Fibroblast of the conjunctiva (primary cell): ENCODE measurements at regions not wholly inside any gene's neighbourhood (a gene's known extent, or its start where the extent isn't known, plus 50 kb on each side); places are given as distances from the start of the nearest gene placed in this dataset.

ENCODE experiments used
- DNase-seq: peaks from one replicate; pipeline ENCODE4 v3.0.0-alpha.2; 2010; ENCODE audit warnings: low read depth

DNA sequence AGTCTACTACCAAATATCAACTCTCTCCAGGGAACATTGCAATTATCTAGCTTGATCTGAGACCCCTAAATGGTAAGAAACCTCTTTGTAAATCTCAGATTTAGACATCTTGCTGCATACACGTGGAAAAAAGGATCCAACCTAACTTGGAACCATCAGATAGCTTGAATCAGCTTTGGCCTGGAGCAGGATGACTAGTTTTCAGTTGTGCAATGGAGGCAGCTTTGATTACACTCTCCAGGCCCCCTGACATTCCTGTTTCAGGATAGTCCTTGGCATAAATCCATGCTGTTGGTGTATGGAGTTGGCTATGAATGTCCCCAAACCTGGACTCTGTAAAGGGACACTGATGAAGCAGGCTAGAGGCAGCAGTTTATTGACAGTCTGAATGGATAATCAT lies 1061.9 kb upstream of the TENM3 start:
- DNase-seq, result no peak

- DNase-seq, result no peak
Measured at GRCh38 chr4:181189751-181190150, 1053.5 kb upstream of the TENM3 start.

GRCh38 chr4:181193131-181193930 lies 1049.9 kb upstream of the TENM3 start:
- no peak for DNase-seq

DNA sequence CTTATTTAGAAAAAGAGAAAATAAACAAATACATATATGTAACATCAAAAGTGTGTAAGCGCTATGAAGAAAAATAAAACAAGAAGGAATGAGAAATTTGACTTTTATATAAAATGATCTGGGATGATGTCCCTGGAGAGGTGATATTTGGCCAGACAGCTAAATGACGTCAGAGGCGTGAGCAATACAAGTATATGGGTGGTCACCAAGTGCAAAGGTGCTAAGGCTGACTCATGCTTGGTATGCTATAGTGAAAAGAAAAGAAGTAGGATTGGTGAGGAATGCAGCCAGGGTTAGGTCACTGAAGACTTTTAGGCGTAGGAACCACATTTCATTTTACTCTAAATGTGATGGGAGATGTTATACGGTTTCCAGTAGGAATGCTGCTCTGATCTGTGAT lies 1049.1 kb upstream of the TENM3 start:
- DNase-seq, result no peak

DNA sequence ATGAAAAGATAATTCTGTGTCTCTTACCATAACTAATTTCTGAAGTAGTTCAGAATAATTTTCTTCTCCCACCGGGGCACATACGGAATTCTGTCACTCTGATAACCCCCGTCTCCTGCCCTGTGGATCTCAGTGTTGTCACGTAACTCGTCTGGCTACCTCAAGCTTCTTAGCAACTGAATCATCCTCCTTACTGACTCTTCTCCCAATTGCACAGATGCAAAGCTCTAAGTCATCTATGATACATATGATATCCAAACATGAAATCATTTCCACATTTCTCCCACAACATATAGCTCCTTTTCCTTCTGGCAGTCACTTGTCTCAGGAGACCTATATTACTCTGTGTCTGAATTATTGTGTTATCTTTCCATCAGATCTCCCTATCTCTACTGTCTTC lies 1043.1 kb upstream of the TENM3 start:
- DNase-seq, result no peak

GRCh38 chr4:181202240-181202639 lies 1041.0 kb upstream of the TENM3 start:
- no peak for DNase-seq

DNA sequence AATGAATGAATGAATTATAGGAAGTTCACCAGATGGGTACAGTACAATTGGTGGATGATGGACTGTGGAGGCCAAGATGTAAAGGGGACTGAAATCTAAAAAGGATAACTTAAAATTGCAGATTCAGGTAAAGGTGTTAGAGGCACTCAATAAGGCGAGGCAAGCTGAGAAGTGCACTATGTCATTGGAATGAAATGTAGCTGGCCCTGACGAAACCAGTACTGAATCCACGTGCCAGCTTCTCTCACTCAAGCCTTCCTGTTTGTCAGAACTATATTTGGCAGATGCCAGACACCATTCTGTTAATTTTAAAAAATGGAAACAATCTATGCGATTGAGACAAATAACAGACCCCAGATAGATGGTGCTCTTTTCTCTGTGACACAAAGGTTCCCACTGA lies 1039.1 kb upstream of the TENM3 start:
- no peak for DNase-seq

DNA sequence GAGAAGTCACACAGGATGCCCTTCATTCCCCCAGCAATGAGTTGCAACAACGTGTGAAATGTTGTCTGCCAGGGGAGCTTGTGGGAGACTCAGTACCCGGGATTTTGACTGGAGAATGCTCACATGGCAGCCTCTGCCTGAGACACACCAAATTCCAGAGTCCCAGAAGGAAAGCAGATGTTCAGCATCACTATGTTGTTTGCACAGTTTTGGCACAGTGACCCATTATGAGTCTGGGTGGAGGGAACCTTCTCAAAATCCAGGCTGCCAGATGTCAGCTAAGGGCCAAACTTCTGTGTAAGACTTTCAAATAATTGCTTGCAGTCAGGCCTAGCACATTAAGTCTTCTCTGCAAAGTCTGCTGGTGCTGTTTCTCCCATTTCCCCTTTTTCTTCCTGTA lies 1029.7 kb upstream of the TENM3 start:
- no peak for DNase-seq

GRCh38 chr4:181216501-181216900 lies 1026.7 kb upstream of the TENM3 start:
- DNase-seq, result no peak

DNA sequence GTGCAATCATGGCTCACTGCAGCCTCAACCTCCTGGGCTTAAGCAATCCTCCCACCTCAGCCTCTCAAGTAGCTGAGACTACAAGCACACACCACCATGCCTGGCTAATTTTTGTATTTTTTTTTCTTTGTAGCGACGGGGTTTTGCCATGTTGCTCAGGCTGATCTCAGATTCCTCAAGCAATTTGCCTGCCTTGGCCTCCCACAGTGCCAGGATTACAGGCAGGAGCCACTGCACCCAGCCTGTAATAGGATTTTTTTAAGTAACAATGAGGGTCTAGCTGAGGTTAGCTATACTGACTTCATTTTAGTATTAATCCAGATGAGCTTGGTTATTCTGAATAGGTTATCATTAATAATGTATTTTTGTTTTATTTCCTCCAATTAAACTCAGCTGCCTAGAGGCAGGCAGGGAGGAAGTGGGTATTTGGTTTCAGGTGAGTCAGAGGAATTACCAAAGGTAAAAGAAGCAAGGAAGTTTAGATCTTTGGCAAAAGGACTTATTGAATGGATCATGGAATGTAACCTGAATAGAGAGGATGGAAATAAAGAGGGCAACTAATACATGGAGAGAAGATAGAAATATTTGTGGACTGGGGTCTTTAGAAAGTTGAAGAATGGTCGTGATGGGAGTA lies 1023.3 kb upstream of the TENM3 start:
- no peak for DNase-seq

- no peak for DNase-seq
Measured at GRCh38 chr4:181224852-181225251, 1018.4 kb upstream of the TENM3 start.

DNA sequence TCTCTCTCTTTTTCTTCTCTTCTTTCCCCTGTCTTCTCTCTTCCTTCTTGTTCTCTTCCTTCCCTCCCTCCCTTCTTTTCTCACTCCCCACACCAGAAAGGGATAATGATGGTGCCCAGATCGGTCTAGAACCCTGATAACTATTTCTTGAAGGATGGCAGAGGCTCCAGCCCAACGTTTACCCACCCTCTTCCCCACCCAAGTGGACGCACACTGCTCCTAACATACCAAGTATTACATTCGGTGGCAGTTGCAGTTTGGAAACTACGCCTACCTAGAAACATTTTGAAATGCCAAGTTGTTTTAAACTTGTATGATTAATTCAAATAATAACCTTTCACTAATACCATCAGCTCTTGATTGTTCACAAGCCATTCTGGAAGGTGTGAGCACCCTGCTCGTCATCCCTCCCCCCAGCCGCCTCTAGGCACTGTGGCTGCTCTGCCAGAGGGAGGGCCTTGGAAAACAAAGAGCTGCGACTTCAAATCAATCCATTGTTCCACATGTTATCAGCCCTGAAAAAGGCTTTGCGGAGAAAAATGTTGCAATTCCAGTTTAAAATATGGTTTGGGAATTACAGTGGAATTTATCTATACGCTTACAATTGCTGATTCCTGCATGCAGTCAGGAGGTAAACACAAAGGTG lies 1017.5 kb upstream of the TENM3 start:
- no peak for DNase-seq

DNA sequence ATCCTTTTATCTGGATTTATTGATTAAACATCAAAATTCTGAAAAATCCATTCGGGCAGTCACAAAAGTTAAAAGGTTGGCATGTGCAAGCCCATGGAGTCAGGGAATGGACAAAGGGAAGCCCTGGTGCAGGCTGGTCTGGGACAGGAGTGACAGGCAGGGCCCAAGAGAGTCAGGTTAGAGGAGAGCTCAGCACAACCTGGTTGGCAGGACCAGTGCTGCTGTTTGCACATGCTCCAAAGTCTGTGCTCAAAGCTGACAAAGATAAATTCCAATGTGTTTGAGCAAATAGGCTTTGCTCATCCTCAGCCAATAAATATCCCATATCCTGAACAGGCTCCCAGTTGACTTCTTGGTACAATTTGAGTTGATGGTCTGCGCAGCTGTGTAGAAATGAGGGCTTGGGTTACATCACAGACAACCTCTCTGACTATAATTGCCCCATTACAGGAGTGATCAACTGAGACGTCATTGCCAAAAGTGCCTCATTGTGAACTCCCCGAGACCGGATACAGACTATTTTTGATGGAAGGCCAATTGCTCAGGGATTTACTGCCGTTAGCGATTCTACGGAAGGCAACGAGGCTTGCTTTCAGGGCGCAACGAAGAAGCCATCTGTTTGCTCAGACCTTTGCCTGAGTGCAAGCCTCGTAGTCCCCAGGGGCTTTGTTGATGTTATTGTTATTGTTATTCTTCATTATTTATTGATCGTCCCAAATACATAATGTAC lies 1008.1 kb upstream of the TENM3 start:
- DNase-seq, result no peak

DNA sequence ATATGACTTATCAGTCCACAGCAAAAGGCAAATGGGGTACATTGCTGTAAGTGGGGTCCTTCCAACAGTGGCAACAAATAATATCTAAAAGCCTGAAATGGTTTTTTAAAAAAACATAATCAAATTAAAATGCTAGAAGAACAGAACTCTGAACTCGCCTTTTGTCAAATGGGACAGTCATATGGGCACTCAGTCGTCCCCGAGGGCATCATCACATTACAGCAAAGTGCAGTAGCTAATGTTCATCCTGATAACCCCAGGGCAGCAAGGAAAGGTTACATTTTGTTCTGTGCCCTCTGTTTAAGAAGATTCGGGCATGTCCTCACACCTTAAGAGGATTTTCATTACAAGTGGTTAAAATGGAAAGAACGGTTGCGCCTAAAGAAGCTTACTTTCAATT lies 997.9 kb upstream of the TENM3 start:
- DNase-seq, result no peak

DNA sequence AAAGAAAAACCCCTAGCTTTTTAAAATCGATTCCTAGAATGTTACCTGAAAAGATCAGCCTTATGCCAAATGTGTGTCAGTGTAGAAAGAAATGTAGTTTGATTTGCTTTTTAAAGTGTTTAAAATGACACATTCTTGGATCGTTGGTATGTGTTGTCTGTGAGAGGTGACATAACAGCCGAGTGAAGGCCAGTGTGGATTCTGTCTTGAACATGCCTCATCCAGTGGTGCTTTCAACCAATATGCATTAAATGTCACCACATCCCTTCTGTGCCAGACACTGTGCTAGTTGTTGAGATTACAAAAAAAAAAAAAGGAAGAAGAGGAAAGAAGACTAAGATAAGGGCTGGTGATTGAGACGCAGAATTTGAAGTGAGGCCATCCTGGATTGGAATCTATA lies 994.2 kb upstream of the TENM3 start:
- no peak for DNase-seq

DNA sequence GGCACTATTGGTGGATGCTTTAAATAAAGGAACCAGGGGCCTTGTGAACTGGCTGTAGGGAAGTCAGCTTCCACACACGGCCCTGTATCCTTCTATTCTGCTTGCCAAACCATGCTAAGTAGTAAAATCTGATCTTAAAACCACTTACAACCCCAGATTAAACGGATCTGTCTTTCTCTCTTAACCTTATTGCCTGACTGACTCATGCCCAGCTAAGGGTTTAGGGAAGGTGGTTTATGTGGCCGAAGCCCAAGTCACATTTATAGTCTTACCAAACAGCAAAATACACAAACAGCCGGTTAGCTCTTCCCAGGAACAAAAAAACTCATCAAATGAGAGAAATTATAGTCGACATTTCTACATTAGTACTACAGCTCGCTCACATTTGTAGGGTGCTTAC lies 988.4 kb upstream of the TENM3 start:
- DNase-seq, result no peak

DNA sequence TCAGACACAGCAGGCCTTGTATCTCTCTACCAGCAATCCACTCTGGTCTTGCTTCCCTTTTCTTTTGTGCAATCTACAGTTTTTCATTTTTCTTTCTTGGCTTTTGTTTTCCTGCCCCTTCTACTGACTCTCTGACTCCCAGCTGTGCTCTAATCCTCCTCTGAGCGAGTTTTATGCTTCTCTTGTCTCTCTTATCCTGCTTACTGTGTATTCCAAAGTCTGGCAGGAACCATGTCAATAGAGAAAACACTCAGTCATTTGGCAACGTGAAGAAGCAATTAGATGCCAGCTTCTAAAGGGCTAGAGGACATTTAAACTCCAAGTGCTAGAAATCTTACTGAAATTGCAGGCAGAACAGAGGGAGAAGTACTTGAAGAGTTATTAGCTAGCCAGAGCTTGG lies 984.6 kb upstream of the TENM3 start:
- no peak for DNase-seq

- DNase-seq, result no peak
Measured at GRCh38 chr4:181259081-181259709, 984.0 kb upstream of the TENM3 start.

DNA sequence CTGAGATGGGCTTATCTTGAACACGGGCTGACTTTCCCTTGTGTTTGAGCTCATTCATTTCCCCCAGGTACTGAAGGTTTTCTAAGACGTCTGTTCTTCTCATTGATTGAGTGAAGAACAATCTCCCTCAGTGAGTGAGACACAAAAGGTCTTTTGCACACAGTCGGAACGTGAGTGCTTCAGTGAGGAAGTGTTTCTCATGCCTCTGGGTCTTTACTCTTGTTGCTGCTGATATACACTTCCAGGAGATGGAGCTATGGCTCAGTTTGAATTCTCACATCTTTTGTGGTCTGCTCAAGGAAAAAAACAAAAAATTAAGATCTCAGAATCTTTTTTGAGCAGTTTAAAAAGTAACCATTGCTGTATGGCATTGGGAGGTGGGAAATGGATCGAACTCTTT lies 981.9 kb upstream of the TENM3 start:
- no peak for DNase-seq

GRCh38 chr4:181264893-181265292 lies 978.3 kb upstream of the TENM3 start:
- DNase-seq, result no peak

DNA sequence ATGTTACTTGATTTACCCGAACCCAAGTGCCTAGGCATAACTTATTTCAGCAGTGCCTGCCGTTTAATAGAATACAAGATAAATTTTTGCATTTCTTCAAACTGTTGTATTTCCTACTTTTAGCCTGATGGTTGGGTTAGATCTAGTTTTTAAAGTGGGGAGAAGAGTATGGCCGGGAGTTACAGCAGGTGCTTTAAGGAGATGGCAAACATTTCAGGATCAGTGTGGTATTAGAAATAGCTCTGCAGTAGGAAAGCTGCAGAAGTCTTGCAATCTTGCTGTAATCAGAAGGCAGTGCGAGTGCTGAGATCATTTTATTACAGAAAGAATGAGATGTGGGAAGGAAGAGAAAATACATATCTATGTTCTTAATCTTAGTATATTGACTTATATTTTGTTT lies 977.8 kb upstream of the TENM3 start:
- DNase-seq, result no peak

DNA sequence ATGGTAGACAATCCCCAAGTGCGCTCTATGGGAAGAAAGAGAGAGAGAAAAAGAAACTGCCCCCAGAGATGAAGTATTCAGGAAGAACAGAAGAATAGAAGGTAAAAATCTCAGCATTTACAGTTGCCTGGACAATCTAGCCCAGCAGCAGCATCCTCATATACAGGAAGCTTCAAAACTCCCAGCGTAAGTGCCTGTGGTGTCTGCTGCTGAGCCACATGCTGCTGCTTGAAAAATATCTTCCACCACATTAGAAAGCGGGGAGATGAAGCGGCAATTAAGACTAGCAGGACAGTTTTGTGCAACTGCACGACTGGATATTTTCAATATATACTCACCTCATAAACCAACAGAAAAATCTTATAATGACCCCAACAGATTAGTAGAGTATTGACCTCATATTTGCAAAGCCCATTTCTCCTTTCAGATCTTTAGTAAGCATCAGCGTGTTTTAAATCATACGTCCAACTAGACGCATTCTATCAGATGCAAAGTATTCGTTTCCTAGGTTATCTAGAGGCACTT lies 972.0 kb upstream of the TENM3 start:
- no peak for DNase-seq
